Activated CD8-positive, alpha-beta memory T cell treated with anti-CD3 and anti-CD28 coated beads for 1 hour (primary cell): ENCODE measurements at regions not wholly inside any gene's neighbourhood (a gene's known extent, or its start where the extent isn't known, plus 50 kb on each side); places are given as distances from the start of the nearest gene placed in this dataset.
"Not testable (repeated sequence)": the region's sequence is repeated elsewhere in the genome, so short reads cannot be mapped to it uniquely, and the experiment has no call there.

Source experiments
- DNase-seq, 2 donors: peaks; one replicate each; pipeline ENCODE4 v3.0.0-alpha.2; 2020; ENCODE audit warnings: low read depth in 1 of 2; ENCODE audit errors: extremely low read depth in 1 of 2

DNA sequence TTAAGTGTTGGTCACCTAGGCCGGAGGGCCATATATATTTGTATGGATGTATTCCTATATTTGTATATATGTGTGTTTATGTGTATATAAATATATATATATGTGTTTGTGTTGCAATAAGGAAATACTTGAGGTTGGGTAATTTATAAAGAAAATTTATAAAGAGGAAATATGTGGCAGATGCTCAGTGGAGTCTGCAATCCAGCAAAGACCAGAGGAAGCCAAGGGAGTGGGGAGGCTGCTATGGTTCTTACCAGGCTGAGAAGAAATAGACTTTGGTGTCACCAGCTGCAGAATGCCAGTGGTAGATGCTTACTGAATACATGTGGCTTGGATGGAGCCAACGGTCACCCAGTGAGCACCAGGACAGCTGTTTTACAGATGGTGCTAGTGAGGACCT is 97.4 kb upstream of the ELOVL5 start:
- DNase-seq = no peak

DNA sequence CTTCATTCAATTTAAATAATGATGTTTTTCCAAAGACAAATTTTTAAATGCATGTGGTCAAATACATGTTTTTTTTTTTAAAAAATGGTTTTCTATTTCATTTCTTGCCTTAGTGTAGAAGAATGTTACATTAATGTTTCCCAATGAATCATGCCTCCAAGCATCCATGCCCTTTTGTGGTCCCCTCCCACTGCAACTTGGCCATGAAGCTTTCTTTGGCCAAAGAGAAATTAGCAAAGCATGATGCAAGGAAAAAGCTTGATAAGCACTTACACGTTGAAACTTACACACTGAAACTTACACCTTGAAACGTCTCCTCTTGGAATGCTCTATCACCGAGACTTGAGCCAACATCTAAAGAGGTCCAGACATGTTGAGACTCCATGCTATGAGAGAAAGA is 93.0 kb upstream of the ELOVL5 start:
- DNase-seq = no peak

DNA sequence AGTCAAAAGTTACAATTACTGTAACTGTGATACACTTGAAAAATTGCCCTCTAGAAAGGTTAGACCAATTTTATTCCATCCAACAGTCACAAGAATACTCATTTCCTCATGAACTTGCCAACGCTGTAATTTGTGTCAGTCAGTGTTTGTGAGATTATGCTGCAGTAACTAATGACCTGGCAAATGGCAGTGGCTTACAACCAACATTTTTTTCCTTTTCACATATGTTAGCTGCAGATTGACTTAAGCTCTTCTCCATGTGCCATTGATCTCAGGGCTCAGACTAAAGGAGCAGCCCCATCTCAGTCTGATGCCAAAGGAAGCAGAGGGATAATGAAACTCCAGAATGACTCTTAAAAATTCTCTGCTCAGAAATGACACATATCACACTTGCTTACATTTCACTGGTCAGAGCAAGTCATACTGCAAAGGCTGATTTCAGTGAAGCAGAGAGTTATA is 92.3 kb upstream of the ELOVL5 start:
- DNase-seq = no peak

DNA sequence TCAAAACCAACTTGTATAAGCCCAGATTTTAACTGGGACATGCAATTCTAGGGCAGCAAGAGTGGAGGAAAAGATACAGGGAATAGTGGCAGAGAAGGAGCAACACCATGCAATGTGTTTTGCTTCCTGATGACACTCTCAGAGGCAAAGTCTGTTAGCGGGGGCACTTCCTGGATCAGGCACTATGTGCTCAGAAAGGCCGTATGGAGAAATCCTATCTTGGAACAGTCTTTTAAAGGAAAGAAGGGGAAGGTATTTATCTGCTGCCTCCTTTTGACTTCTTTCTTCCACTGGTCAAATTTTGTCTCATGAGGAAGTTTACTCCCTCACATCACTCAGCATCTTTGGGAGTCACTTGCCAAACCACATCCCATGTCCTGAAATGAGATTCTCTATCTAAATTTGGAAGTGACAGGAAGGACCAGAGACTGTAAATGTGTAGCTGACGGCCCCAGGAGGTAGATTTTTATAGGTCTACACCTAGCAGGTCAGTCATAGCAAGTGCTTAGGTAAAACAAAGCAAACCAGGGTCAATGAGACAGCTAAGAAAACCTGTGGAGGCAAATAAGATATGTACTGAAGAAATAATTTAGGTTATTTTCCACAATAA is 91.7 kb upstream of the ELOVL5 start:
- no peak for DNase-seq

DNA sequence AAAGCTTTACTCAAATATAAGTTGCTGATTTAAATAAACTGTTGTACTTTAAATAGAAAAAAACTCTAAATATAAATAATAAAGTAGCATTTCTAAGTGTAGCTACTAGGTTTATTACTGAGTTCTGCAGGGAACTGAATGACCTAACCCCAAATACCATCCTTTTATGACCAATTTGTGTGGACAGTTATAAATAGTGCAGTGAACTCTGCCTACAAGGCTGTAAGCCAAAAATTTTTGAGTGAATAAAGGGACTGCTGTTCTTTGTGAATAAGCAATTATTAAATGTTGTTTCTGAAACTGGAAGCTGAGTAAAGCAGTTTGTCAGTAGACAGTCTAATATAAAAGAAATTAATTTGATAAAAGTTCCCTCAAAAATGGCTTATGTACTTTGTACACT is 90.8 kb upstream of the ELOVL5 start:
- DNase-seq = no peak

DNA sequence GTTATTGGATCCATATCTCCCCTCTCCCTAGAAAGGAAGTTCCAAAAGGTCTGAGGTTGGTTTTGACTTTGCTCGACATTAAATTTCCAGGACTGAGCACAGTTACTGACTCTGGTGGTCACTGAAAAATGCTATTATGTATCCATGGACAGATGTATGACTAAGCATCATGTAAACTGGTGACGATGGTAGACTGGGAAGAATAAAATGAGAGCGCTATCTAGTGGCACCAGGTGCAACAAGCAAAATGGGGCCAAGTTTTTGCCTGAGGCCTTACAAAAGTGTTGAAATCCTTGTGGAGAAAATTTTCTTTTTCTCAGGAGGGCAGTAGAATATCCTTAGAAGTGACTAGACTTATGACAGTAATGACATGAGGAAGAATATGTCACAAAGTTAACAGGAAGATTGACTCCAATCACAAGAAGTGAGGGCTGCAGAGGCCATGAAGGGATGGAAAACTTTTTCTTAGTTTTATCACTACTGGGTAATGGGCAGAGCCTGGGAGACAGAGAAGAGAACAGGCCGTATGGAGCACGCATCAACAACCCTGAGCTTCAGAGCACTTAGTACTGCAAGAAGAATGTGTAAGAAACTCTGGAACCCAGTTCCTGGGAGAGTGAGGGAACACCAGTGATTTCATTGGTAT is 88.9 kb upstream of the ELOVL5 start:
- DNase-seq = no peak

DNA sequence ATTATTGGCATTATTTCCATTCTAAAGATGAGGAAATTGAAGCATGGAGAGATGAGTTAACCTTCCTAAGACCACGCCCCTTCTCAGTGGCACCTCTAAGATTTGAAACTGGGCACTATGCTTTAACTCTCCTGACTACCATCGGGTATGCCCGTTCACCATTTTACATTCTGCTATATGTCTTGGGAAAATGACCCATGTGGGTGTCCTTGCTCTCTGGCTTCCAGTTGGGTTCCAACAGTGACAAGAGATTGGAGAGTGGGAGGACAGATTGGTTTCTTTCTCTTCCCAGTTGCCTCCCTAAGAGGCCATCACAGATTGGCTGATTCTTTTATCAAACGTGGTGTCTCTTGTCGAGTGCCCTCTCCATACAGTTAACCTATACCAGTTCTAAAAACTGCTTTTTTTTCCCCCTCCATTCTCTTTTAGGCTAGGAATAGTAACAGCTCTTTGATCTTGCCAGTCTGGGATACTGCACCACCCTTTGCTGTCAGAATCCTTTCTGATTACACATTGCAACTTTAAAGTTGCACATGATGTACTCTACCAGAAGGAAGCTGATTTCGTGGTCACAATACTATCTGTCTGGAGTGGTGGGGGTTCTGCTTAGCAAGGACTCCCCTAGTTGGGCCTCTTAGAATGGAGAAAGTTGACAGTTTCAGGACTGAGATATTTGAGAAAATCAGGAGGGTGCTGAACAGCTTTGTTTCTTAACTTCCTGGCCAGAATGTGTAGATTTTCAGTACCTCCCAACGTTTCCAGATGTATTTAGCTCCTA is 88.0 kb upstream of the ELOVL5 start:
- no peak for DNase-seq

DNA sequence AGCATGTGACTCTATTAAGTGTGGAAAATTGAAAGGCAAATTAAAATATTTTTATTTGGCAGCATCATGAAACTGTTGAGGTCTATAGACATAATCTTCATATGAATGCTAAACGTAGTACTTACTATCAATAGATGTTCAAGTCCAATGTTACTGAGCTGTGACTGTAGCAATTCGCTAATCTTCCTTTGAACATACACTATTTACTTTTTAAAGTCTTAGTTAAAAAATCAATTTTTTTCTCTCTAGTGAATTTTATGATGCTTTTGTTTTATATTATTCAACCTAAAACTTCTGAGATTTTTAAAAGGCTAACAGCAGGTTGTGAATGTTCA is 85.2 kb upstream of the ELOVL5 start:
- DNase-seq = no peak

DNA sequence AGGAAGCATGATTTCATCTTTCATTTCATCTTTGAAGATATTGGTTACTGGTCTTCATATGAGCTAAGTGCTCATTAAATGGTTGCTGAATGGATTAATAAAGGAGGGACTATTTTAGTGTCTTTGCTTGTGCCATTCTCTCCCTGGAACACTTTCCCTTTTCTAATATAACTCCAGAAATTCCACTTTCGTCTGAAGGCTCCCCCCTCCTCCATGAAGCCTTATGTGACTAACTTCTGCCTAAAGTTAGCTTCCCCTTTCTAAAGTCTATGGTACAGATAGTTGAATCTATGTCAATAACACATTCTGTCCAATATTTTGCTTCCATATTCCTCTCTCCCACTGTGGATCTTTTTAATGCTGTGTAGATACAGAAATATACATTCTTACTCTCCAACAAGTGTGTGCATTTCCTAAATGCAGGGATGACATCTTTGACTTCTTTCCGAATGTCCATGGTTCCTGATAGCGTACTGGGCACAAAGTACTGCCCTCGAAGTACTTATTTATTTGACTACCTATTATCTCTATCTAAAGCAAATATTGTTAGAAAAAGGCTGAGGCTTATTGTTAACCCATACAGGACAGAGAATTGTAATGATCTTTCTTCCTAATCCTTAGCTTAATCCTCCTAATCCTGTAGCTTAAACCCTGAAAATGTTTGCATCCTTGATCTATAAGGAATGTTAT is 84.7 kb upstream of the ELOVL5 start:
- no peak for DNase-seq

DNA sequence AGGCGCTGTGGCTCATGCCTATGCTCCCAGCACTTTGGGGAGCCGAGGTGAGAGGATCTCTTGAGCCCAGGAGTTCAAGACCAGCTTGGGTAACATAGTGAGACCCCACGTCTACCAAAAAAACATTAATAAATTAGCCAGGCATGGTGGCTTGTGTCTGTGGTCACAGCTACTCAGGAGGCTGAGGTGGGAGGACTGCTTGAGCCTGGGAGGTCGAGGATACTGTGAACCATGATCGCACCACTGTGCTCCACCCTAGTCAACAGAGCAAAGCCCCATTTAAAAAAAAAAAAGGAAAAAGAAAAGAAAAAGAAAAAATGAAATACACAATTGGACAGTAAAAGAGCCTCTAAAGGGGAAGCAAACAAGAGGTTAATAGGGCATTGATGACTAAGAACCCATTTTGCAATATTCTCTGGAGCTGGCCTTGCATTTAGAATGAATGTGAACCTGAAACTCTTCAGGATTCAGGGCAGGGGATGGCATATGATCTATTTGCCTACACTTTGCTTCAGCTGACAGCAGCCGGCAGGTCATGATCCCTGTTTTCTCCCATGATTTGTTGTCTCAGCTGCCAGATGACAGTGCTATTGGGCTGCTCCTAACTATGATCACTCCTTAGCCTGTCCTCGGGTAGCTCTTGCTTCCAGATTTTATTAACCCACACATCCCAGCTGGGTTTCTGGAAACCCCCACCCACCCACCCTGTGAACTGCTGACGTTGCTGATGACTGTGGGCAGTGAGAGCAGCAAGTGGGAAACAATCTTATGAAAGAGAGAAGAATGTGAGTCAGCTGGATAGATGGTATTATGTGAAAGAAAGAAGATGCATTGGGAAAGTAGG is 83.8 kb upstream of the ELOVL5 start:
- DNase-seq = no peak

DNA sequence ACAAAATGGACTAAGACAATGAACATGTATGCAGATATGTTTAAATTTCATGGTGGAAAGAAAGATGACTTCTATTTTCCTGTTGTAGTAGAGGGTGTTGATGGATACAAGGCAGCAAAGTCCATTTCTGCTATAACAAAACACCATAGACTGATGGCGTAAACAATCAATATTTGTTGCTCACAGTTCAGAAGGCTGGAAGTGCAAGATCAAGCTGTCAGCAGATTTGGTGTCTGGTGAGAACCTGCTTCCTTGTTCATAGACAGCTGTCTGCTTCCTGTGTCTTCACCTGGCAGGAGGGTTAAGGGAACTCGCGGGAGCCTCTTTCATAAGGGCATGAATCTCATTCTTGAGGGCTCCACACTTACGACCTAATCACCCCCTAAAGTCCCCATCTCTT is 83.0 kb upstream of the ELOVL5 start:
- no peak for DNase-seq

DNA sequence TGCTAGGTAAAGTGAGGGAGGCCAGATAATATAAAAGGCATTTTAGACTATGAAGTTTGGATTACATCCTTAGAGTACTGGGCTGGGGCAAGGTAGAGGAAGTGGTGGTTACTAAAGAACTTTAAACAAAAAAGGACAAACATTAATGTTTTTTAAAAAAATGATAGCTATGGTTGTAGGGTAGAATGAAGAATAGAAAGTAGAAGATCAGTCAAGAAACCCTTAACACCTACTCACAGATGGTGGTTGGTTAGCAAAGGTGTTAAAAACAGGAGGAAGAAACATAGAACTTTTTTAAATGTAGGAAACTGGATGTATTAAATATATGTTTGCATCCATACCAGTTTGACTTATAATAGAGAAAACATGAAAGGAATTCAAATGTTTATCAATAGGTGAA is 80.7 kb upstream of the ELOVL5 start:
- no peak for DNase-seq

DNA sequence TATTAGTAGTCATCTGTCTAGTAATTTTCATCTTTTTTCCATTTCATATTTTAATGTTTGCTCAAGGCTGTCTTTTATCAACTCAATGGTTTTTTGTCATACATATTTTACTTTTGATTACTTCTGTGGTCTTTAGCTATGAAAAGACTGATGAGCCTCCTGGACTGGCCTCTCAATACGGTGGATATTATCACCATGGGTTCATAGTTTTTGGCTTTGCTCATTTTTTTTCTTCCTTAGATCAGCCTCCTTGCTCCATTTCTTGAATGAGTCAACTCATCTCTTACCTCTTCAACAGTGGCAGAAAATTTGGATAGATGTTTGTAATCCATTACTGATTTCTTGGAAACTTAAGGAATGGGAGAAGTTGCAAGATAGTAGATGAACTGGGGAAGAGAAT is 80.1 kb upstream of the ELOVL5 start:
- DNase-seq = no peak

DNA sequence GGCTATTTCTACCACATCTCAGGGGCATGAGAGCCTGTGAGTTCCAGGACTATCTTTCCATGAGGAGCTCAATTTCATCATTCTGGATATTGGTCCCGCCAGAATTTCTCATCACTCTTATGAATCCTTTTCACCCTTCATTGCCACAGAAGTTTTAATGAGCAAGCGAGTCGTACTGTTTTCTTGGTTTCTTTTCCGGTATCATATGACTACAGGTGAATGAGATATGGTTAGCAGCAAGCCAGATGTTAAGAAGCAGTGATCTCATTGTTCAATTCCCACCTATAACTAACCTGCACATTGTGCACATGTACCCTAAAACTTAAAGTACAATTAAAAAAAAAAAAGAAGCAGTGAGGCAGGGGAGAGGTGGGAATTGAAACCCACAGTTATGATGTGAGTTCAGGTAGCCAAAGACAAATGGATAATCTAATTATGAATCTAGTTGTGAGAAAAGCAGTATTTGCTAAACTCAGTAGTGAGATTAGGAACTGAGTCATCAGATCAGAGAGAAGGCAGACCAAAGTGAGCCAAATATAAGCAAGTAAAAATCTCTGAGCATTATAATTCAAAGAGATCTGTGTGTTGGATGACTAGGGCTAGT is 78.0 kb upstream of the ELOVL5 start:
- no peak for DNase-seq

DNA sequence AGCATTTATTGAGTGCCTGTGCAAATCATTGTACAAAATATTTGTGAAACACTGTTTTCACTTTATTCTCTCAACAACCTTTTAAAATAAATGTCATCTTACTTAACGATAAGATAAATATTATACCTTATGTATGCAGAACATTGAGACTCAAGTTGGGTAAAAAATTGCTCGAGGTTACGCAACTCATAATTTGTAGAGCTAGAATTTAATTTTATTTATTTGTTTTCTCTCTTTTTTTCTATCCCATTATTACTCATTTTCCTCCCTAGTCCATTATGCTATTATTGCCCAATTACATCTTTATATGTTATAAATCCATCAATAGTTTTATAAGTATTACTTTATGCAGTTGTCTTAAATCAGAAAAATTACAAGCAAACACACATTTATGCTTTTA is 77.4 kb upstream of the ELOVL5 start:
- no peak for DNase-seq

DNA sequence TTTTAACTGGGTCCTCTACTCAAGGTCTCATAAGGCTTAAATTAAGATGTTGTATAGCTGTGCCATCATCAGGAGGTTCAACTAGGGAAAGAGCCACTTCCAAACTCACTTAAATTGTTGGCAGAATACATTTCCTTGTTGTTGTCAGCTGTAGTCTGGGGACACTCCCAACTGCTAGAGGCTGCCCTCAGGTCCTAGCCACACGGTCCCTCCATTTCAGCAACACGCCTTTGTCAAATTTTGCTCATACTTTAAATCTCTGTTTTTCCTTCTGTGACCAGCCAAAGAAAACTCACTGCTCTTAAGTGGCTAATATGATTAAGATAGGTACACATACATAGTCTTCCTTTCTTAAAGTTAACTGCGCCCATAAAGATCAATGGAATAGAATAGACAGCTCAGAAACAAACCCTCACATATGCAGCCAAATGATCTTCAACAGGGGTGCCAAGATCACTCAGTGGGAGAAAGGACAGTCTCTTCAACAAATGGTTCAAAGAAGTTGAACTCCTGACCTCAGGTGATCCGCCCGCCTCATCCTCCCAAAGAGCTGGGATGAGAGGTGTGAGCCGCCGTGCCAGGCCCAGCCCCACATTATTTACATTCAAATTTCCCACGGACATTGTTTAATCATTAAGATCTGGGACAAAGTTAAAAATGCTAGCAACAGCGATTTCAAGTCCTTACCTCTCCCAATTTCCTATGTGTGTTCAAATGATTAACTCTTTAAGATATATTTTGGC is 76.4 kb upstream of the ELOVL5 start:
- no peak for DNase-seq

DNA sequence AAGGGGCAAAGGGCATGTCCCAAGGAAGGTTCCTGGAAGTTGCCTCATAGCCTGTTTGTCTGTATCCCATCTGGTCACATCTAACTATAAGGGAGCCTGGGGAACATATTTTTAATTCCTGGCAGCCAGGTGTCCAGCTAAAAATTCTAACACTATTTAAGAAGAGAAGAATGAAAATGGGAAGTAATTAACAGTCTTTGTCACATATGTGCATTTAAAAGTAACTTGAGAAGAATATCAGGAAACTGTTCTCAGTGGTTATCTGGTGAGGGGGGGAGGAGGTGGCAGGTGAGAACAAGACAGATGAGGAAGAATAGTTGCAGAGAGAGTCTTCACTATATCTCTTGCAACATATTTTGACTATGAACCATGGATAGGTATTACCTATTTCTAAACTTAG is 75.5 kb upstream of the ELOVL5 start:
- no peak for DNase-seq

DNA sequence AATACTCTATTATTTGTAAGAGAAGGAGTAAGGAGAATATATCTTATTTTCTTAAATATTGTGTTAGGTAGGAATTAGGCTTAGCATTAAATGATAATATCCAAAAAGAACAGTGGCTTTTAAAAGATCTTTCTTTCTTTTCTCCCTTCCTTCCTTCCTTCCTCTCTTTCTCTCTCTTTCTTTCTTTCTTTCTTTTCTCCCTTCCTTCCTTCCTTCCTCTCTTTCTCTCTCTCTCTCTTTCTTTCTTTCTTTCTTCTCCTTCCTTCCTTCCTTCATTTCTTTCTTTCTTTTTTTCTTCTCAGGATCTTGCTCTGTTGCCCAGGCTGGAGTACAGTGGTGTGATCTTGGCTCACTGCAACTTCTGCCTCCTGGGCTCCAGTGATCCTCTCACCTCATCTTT is 74.8 kb upstream of the ELOVL5 start:
- not testable (repeated sequence) for DNase-seq

DNA sequence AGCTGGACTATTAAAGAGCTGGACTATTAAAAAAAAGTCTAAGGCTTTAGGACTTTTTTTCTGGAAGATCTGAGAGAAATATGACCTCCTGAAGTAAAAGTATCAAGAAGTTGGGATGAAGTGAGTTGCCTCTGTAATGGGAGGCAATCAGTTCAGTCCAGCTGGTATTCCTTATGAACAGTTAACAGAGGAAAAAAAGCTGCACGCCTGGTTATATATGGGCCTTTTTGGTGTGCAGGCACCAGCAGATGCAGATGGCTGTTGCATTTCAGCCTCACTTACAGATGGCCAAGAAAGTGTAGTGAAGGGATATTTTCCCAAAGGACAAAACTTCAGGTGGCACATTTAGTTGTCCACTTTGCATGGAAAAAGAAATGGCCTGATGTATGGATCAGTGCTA is 70.3 kb upstream of the ELOVL5 start:
- no peak for DNase-seq

DNA sequence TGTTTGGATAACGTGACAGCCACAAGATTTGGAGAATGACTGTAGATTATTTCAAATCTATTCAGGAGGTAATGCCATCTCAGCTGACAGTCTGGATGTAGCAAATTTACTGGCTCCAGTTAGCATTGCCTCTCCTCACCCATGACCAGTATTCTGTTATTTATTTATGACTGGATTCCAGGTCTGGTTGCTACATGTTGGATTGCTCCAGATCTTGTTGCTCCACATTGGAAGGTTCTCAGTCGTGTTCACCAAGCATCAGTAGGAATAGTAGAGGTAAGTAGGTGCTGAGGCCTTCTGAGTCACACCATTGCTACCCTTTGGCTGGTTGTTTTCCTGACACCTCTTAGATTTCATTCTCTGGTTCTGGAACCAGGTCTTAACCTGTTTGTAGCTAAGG is 69.5 kb upstream of the ELOVL5 start:
- no peak for DNase-seq
